GM18507 (cell line): ENCODE measurements at regions not wholly inside any gene's neighbourhood (a gene's known extent, or its start where the extent isn't known, plus 50 kb on each side); places are given as distances from the start of the nearest gene placed in this dataset.
"Not testable (repeated sequence)": the region's sequence is repeated elsewhere in the genome, so short reads cannot be mapped to it uniquely, and the experiment has no call there.

Experiments used
- DNase-seq: peaks from one replicate; pipeline ENCODE4 v3.0.0; 2011; ENCODE audit warnings: low read depth; ENCODE audit not compliant: insufficient read length; ENCODE audit errors: extremely low spot score
- FAIRE-seq: peaks from 2 replicates; lab custom pipeline; 2011; peaks lifted over from hg19 to GRCh38; lab: Jason Lieb, UNC

DNA sequence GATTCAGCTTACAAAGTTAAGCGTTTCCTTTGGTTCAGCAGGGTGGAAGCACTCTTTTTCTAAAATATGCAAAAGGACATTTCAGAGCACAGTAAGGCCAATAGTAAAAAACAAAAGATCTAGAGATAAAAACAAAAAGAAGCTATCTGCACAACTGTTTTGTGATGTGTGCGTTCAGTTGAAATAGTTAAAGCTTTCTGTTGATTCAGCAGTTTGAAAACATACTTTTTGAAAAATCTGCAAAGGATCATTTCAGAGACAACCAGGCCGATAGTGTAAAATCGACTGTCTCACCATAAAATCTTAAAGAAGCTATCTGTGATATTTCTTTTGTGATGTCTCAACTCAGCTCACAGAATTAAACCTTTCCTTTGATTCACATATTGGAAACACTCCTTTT is 300.0 kb upstream of the ALG10B start:
- no peak for FAIRE-seq

DNA sequence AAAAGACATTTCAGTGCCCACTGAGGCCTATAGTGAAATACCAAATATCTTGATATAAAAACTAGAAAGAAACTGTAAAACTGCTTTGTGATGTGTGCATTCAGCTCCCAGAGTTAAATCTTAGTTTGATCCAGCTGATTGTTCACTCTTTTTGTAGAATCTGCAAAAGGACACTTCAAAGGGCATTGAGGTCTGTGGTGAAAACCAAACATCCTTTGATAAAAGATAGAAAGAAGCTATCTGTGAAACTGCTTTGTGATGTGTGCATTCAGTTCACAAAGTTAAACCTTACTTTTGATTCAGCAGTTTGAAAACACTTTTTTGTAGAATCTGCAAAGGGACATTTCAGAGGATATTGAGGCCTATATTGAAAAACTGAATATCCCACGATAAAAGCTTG is 290.7 kb upstream of the ALG10B start:
- DNase-seq (no peak), FAIRE-seq (no peak)

More for the DNA sequence above, 300.0 kb upstream of the ALG10B start:
- DNase-seq: no peak

DNA sequence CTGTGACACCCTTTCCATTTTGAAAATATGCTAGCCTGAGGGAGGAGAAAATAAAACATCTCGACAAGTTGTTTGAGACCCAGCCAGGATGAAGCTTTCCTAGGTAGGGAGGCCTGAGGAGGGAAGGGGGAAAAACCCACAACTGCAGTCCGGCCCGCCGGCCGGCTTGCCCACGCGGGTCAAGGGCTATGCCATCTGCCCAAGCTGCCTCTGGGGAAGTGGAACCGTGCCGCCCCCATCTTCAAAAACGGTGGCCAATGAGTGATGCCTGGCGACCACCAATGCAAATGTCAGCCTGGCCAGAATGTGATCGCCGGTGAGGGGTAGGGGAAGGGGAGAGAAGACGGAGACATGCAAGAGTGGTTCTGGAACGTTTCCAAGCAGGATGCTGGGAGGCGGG is 263.5 kb upstream of the ALG10B start:
- FAIRE-seq (no peak), DNase-seq (no peak)

DNA sequence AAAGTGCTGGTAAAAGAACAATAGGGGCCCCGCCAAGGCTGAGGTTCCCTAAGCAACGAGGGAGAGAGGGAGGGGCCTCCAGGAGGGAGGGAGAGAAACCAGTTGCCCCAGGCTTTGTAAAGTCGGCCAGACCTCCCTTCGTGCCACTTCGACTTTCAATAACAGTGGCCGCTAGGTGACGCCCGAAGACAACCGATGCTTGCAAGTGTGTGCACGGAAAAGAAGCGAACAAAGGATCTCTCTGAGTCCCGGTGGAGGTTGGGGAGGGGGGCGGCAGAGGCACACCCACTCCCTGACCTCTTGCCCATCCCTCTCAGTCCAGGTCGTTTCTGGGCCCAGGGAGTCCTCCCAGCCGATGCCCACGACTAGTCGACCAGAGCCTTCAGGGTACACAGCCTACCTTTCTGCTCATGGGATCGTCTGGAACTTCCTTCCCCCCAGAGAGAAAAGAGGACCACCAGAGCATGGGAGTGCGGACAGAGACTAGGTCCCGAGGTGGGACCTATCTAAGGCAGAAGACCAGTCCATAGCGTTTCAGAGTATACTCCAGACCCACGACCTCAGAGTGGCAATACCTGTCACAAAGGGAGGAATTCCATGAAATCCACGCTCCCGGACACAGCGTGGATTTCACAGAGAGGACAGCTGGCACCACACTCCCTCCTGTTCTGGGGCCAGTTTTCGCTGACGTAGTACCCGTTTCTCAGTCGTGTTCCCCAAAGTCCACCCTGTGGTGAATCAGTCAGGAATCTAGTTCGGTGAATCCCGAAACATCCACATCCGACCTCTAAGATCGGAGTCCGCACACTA is 262.7 kb upstream of the ALG10B start:
- FAIRE-seq: no peak

DNA sequence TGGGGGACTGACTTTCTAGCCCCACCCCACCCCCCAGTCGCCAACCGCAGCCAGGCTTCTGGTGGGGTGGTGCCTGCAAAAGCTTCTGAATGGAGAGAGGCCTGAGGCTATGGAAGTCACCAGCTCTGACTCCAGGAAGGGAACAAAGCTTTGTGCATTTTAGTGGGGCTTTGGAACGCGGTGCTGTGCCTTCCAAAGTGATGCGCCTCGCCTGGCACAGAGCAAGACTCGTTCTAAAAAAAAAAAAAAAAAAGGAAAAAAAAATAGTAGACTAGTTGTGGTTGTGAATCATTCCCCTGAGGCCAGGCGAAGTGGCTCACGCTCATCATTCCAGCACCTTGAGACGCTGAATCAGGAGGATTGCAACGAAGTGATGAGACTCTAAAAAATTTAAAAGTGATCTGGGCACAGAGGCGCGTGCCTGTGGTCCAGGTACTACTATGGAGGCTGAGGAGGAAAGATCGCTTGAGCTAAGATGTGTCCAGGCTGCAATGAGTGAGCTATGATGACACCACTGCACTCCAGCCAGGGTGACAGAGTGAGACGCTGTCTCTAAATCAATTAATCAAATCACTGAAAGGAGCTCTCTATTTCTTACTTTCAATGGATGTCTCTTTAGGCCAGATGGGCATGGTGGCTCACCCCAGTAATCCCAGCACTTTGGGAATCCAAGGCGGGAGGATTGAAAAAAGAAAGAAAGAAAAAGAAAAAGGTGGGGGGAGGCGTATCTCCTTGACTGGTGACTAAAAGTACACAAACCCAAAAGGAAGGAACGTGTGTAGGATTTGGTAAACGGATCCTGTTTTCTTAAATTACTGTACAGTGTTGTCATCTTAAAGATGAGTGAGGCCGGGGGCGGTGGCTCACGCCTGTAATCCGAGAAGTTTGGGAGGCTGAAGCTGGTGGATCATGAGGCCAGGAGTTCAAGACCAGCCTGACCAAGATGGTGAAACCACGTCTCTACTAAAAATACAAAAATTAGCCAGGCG is 259.6 kb upstream of the ALG10B start:
- no peak for FAIRE-seq
- no peak for DNase-seq

More for the DNA sequence above, 262.7 kb upstream of the ALG10B start:
- DNase-seq: no peak

DNA sequence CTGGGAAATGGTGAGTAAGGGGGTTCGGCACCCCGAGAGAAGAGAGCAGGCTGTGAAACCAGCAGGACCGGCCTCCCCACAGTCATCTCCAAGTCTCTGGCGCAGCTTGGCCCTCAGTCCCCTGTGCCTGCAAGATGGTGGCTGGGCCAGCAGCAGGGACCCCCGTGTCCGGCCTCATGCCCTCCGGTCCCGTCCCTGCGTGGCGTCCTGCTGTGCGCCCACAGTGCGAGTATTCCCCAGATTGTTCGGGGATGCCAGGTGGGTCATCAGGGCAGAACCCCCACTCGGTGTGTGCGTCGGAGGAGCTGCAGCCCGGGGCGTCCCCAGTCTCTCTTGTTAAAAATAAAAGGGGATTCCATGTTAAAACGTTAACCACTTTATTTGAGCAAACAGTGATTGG is 216.9 kb upstream of the ALG10B start:
- FAIRE-seq: no peak

DNA sequence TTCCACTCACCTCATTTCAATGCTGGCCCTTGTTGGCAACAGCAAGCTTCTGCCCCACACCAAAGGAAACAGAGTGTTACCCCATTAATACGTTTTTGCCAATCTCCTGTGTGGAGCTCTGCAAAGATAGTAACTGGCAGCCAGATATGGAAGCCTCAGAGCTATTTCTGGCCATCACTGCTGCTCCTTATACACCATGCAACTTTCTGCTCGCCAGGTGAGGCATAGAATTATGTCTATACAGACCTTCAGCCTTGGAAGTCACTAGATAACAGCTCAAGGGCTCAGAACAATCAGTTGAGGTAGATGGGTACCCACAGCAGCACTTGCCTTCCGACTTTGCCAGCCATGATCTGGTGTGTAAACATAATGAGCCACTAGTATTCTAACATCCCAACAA is 214.8 kb upstream of the ALG10B start:
- FAIRE-seq (no peak), DNase-seq (no peak)

More for the DNA sequence above, 216.9 kb upstream of the ALG10B start:
- no peak for DNase-seq

DNA sequence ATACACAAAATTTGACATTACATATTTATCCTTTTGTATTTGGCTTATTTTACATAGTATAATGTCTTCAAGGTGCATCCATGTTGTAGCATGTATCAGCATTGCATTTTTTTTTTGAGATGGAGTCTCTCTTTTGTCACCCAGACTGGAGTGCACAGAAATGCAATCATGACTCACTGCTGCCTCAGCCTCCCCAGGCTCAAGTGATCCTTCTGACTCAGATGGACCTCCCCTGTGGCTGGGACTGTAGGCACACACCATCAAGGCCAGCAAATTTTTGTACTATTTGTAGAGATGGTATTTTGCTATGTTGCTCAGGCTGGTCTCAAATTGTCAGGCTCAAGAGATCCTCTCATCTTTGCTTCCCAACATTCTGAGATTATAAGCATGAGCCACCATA is 214.4 kb upstream of the ALG10B start:
- FAIRE-seq: no peak

DNA sequence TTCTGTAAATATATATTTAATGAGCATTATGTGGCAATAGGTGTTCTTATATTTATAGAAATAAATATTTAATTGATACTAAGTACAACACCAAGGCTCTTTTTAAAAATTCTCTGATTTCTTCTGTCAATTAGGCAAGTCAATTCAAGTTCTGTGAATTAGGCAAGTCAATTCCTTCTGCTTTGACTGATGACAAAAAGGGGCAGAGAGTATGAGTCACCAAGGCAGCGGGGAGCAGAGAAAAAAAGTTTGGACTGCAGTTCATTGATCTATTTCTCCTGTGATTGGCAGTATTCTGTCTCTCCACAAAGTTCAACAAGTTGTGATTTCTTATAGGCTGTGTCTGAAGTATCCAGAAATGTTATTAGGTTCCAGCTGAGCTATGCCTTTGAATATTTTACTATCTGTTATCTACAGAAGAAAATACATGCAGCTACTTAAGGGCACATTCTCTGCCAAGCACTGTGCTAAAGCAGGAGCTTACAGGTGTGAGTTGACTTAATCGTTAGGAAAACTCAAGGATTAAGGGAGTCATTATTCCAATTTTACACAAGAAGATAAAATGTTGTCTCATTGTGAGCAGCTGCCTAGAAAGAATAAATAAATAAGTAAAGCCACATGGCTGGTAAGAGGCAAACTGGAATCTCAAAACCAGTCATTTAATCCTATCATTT is 206.4 kb upstream of the ALG10B start:
- no peak for DNase-seq

More for the DNA sequence above, 214.4 kb upstream of the ALG10B start:
- no peak for DNase-seq

DNA sequence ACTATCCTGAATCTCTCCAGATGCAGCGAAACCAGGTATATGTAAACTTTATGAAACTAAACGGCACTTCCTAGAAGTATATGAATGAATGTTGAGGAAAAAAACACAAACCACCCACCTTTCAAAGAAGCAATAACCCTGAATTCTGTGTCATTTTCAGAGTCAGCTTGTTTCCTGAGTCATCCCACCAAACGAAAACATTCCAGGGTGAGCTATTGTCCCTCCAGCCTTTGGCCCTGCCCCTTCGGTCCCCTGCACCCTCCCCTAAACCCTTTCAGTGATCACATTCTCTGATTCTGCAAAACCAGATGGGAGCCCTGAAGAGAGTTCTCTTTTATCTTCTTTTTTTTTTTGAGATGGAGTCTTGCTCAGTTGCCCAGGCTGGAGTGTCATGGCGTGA is 202.6 kb upstream of the ALG10B start:
- no peak for FAIRE-seq
- DNase-seq: no peak

More for the DNA sequence above, 206.4 kb upstream of the ALG10B start:
- FAIRE-seq: no peak

DNA sequence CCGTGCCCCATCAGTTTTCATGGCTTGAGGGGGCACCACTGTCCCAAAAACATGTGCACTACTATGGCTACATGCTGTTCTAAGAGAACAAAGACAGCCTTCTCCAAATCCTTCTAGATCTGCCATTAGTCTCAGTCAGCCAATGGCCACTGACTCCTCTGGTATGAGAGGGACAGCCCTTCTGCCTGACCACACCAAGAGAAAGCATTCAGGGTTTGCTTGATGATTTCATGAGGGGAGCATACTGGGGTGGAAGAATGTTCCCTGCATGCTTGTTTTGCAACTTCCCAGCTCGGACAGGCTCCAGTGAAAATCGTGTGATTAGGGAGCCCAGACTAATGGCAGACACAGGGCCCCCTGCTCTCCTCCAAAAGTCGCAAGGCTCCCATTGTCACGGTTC is 199.6 kb upstream of the ALG10B start:
- no peak for DNase-seq
- FAIRE-seq: no peak

DNA sequence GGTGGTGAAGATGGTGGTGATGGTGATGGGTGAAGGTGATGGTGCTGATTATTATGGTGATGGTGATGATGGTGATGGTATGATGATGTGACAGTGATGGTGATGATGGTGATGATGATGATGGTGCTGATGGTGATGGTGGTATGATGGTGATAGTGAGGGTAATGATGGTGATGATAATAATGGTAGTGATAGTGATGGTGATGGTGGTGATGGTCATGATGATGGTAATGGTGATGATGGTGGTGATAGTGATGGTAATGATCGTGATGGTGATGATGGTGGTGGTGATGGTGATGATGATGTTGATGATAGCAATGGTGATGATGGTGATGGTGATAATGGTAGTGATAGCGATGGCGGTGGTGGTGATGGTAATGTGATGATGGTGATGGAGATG is 197.9 kb upstream of the ALG10B start:
- DNase-seq (no peak), FAIRE-seq (no peak)

DNA sequence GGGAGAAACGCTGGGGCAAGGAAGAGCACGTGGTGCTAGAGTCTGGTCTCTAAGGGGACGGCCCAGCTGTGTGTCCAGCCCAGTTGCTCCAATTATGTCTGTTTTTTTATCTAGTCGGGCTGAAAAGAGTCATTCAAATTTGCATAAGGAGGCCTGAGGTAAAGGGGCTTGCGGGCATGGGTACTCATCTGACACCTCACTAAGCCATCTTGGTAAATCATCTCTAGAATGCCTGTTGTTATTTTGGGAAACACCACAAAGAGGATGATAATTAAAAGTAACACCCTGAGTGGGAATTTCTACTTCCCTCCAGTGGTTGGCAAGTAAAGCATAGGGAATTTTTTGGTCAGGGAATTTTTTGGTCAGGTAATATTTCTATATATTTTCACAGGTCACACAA is 196.1 kb upstream of the ALG10B start:
- FAIRE-seq (no peak), DNase-seq (no peak)

DNA sequence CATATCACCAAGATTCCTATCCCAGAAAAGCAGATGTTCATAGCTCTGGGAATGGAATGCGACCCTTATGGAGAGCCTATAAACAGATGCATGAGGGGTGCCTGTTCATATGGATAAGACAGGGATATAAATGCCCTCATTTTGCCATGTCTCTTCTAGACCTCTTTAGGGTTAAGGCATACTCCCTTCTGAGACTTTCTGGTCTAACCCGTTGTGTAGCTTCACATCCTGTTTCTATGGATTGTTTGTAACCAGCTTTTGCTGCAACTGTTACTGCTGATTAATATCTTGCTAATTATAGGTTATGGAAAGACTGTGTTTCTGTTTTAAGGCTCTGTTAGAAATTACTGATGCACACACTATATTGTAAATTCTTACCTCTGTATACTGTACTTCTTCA is 193.5 kb upstream of the ALG10B start:
- DNase-seq, FAIRE-seq: not testable (repeated sequence)

DNA sequence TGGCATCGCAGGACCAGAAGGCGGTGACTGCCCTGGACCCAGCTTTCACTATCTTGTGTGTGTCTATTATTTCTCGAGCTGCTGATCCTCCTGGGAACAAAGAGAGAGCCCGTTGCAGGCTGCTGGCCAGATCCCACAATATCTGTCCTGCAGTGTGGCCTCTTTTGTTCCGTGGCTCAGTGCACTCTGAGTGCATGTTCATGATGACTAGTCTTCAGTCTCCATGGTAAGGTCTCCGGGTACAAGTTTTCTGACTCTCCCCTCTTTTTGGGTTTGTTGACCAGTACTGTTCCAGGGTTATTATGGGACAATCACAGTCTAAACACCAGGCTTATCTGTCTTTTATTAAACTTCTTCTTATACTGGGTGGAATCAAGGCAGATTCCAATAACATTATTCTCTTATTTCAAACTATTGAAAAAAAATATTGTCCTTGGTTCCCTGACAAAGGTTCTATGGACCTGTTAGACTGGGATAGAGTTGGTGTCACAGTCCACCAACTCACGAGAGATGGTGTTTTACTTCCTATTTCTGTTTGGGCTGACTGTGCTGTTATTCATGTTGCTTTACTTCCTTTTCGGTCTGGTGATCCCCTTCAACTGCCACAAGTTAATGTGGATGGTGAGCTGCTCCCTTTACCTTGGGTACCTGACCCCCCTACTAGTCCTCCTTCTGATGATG is 192.9 kb upstream of the ALG10B start:
- DNase-seq (no peak), FAIRE-seq (no peak)

DNA sequence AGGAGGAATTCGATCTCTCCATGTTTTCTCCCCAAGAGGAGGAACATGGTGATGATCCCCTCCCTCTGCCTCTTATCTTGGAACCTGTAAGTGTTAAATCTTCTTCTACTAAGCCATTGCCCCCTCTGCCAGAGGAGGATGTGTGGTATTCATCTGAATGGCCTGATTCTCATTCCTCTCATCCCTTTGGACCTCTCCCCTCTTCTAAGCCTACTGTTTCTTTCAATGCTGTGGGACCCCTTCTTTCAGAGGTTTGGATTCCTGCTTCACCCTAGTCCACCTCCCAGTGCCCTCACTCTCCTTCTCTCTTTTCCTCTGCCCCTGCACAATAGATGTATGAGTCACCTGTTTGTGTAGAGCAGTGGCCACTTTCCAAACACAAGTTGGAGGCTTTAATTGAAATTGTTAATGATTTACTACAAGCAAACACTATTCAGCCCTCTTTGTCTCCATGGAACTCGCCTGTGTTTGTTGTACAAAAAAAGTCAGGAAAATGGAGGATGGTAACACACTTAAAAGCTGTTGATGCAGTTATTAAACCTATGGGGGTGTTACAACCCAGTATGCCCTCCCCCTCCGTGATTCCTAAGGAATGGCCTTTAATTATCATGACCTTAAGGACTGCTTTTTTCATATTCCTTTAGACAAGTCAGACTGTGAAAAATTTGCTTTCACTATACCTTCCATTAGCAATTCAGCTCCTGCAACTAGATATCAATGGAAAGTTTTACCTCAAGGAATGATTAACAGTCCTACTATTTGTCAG is 192.1 kb upstream of the ALG10B start:
- DNase-seq (no peak), FAIRE-seq (no peak)

DNA sequence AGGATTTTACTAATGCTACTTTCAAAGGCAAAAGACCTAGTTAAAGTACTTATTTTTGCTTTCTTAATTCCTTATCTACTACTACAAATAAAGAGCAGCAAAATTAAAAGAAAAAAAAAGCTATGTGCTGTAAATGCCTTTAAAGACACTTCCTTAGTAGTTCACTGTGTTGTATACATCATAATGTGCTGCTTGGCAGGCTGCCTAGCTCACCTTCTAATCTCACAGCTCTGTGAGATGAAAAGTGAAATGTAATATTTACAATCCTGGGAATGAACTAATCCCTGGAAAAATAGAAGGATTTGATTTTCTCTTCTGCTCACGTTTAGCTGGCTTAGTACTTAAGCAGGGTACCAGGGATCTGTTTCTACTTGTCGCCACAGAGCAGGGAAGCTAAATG is 184.4 kb upstream of the ALG10B start:
- no peak for FAIRE-seq
- no peak for DNase-seq

DNA sequence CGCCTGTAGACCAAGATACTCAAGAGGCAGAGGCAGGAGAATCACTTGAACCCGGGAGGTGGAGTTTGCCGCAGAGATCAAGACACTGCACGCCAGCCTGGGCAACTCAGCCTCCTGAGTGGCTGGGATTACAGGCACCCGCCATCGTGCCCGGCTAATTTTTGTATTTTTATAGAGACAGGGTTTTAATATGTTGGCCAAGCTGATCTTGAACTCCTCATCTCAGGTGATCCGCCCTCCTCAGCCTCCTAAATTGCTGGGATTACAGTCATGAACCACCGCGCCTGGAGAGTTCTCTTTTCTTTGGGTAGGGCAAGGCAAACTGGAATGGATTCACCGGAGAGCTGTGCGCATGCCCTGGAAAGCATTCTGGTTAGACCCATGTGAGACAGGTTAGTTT is 179.3 kb upstream of the ALG10B start:
- FAIRE-seq (no peak), DNase-seq (no peak)

DNA sequence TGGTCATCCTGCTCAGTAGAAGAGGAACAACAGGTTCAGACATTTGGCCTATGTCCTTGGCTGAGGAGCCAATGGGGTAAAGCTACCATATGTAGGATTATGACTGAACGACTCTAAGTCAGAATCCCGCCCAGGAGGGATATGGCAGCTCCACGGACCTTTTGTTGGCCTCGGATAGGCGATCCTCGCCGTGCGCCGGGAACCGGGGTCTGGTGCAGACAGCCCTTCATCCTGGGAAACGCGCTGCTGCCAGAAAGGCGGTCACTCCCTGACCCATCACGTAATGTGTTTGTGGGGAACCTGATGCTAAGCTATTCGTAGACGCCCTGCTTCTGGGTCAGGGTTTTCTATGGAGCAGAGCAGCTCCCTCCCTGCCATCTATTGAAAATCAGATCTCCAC is 178.9 kb upstream of the ALG10B start:
- DNase-seq (no peak), FAIRE-seq (no peak)
